AG04449 (cell line): ENCODE measurements at regions not wholly inside any gene's neighbourhood (a gene's known extent, or its start where the extent isn't known, plus 50 kb on each side); places are given as distances from the start of the nearest gene placed in this dataset.

Experiments
- CTCF ChIA-PET: fragments of 350-600 bp; formaldehyde crosslinking; extraction: SDS; loops from one replicate; lab custom pipeline; 2021; ENCODE audit warnings: antibody characterized with exemption; lab: Yijun Ruan, JAX
- POLR2A ChIA-PET: fragments of 400-600, 350-600 bp; formaldehyde crosslinking; extraction: SDS; loops from one replicate; lab custom pipeline; 2020; ENCODE audit warnings: antibody characterized with exemption, inconsistent platforms; lab: Yijun Ruan, JAX
- DNase-seq: peaks from one replicate; pipeline ENCODE4 v3.0.0-alpha.2; 2010; ENCODE audit warnings: low read depth, low spot score
- H3K4me3 ChIP-seq: 2 replicates; pipeline ENCODE4 v1.5.1; 2011; ENCODE audit warnings: low read depth, mild to moderate bottlenecking, control low read depth, low read length
- CTCF ChIP-seq: IDR thresholded peaks from one replicate; pipeline ENCODE4 v1.5.1; 2011; ENCODE audit warnings: mild to moderate bottlenecking, moderate library complexity, low read length, control low read depth, inconsistent platforms; ENCODE audit not compliant: insufficient read depth; ENCODE audit errors: missing control alignments

GRCh38 chr5:12920527-12920926 is 1016.3 kb upstream of the CTNND2 start:
- CTCF ChIA-PET = no interaction called here
- no peak overlapping the region for H3K4me3 ChIP-seq
- no peak for DNase-seq
- POLR2A ChIA-PET = no interaction called here
- TF ChIP-seq CTCF = no peak

GRCh38 chr5:12911156-12911555 is 1006.9 kb upstream of the CTNND2 start:
- no peak overlapping the region for H3K4me3 ChIP-seq
- TF ChIP-seq CTCF = no peak
- ChIA-PET POLR2A (no interaction called here), CTCF (no interaction called here)
- DNase-seq = no peak

GRCh38 chr5:12910641-12911040 is 1006.4 kb upstream of the CTNND2 start:
- no peak for DNase-seq
- no peak for TF ChIP-seq CTCF
- H3K4me3 ChIP-seq = no peak overlapping the region
- ChIA-PET POLR2A (no interaction called here), CTCF (no interaction called here)

- no peak overlapping the region for H3K4me3 ChIP-seq
- no peak for TF ChIP-seq CTCF
- no peak for DNase-seq
- ChIA-PET POLR2A (no interaction called here), CTCF (no interaction called here)
These were observed 998.4 kb upstream of the CTNND2 start for GRCh38 chr5:12902611-12903010.

- no peak overlapping the region for H3K4me3 ChIP-seq
- TF ChIP-seq CTCF = no peak
- ChIA-PET CTCF (no interaction called here), POLR2A (no interaction called here)
- DNase-seq = no peak
These were observed 997.5 kb upstream of the CTNND2 start for GRCh38 chr5:12901696-12902095.

- no peak for TF ChIP-seq CTCF
- ChIA-PET CTCF (no interaction called here), POLR2A (no interaction called here)
- no peak overlapping the region for H3K4me3 ChIP-seq
- no peak for DNase-seq
These were observed 991.8 kb upstream of the CTNND2 start for GRCh38 chr5:12896086-12896485.

GRCh38 chr5:12885018-12885417 is 980.8 kb upstream of the CTNND2 start:
- ChIA-PET CTCF (no interaction called here), POLR2A (no interaction called here)
- no peak for DNase-seq
- no peak overlapping the region for H3K4me3 ChIP-seq
- TF ChIP-seq CTCF = no peak
